ENCODE measurements at regions not wholly inside any gene's neighbourhood (a gene's known extent, or its start where the extent isn't known, plus 50 kb on each side); places are given as distances from the start of the nearest gene placed in this dataset.

DNA sequence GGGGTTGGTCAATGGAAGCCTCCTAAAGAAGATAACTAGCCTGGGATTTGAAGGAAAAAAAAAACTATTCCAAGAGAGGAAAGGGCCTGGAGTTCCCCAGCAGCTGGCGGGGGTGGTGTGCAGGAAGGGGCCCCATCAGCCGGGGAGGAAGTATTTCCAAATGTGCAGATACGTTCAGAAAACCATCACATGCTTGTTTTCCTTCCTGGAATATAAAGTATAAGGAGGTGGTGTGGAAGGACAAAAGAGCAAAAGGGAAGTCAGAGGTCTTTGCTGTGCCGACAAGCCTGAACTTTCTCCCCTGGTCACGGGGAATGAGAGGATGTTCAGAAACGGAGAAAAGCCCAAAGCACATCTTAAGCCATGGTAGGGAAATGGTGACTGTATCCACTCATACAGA, 72.0 kb upstream of the BACE2 start:
- TF ChIP-seq, protein P1, sequence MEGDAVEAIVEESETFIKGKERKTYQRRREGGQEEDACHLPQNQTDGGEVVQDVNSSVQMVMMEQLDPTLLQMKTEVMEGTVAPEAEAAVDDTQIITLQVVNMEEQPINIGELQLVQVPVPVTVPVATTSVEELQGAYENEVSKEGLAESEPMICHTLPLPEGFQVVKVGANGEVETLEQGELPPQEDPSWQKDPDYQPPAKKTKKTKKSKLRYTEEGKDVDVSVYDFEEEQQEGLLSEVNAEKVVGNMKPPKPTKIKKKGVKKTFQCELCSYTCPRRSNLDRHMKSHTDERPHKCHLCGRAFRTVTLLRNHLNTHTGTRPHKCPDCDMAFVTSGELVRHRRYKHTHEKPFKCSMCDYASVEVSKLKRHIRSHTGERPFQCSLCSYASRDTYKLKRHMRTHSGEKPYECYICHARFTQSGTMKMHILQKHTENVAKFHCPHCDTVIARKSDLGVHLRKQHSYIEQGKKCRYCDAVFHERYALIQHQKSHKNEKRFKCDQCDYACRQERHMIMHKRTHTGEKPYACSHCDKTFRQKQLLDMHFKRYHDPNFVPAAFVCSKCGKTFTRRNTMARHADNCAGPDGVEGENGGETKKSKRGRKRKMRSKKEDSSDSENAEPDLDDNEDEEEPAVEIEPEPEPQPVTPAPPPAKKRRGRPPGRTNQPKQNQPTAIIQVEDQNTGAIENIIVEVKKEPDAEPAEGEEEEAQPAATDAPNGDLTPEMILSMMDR (IDR thresholded peaks at IDR 0.05), result no peak
- TF ChIP-seq POLR2A (IDR thresholded peaks at IDR 0.05), result no peak
